GM19023 (cell line): ENCODE measurements at regions not wholly inside any gene's neighbourhood (a gene's known extent, or its start where the extent isn't known, plus 50 kb on each side); places are given as distances from the start of the nearest gene placed in this dataset.

Experiments used
- ATAC-seq: cut with Tn5 transposase; IDR thresholded peaks from one replicate; pipeline ENCODE4 v1.9.1; 2021; ENCODE audit warnings: mild to moderate bottlenecking, moderate library complexity; ENCODE audit not compliant: unreplicated experiment

DNA sequence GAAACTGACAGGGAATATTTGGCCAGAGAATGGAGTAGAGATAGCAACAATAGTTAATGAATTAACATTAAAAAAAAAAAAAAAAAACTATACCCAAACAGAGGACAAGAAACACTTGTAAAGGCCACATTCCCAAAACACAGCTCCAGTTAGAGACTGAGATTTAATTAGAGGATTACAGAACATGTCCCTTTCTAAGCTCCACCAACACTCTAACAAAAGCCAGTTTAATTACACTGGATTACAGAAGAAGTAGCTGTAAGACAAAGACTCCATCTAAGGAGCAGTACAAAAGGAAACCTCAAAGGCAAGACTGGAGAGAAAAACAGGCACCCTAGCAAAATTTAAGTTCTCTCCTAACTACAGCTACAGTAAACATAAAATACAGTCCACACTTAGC is 1247.7 kb upstream of the AGA start:
- no peak for ATAC-seq

DNA sequence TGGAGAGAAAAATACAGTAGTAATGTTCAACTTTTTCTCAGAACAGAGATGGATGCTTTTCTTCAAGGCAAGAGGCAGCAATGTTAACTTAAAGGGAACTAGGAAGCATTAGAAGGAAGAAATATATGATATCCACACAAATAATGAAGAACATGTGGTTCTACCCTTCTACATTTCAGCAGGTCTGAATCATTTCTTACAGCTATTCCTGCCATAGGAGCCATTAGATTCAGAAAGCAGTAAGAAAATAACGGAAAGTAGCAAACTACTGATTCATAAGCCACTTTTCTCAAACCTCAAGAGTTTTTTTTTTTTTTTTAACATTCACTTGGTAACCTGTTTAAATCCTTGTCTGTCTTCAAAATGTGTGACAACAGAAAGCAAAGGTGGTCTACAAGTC is 1251.6 kb upstream of the AGA start:
- ATAC-seq, result no peak

DNA sequence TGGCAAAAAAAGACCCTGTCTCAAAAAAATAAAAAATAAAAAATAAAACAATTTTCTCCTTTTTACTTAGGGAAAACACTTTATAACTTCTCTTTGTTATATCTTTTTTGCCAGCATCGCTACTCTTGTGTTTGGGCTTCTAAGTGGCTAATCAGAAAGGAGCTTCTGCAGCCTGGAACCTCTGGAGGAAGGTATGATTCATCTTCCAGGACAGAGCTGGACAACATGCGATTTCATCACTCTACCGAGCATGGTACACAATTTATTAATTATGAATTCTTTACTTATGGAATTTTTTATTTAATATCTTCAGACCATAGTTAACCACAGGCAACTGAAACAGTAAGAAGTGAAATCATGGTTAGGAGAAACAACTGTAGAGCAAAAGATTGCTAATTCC is 1254.3 kb upstream of the AGA start:
- ATAC-seq, result no peak

DNA sequence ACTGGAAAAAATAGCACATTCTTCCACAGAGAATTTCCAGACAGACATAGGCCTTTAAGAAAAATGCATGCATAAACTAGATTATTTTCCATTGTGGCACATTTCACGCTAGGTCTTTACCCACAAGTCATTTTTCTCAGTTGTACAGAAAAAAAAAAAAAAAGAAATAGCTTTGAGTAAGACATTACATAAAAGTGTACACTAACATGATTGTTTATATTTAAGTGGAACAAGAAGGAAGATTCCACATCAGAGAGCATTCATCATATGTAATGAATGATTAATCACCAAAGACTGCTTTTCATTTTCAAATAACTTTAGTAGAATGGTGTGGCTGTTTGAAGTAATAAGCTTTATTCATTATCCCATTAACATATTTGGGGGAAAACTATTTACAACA is 1270.2 kb upstream of the AGA start:
- ATAC-seq, result no peak

DNA sequence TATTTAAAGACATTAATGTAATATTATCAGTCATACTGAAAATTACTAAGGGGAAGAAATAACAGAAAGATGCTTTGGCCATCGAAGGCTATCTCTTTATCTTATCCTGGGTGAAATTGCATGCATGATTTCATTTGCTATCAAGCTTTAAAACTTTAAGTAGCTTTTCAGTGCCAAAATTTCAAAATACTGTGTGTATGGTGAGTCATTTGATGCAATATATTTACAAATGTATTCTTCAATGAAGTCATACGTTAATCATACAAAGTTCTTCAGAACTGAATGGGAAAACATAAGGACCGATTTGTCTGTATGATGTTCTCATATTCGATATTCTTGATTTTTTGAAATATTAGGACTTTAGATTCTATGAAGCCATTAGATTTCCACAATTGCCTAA is 1295.8 kb upstream of the AGA start:
- ATAC-seq, result no peak

DNA sequence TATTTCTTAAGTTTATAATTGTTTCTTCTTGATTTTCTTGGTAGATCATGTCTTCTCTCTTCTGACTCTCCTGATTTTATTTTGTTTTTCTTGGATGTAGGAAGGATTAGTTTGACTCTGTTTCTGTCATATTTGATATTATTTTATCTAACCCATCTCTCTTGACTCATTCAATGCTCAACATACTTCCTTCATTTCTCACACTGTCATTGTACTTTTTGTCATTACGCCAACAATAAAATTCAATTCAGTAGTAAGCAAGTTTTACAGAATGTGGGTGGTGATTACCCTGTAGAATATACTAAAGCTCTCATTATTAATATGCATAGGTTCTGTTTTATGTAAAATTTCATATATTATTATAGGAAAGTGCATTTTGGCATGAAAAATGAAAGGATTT is 1303.0 kb upstream of the AGA start:
- no peak for ATAC-seq

DNA sequence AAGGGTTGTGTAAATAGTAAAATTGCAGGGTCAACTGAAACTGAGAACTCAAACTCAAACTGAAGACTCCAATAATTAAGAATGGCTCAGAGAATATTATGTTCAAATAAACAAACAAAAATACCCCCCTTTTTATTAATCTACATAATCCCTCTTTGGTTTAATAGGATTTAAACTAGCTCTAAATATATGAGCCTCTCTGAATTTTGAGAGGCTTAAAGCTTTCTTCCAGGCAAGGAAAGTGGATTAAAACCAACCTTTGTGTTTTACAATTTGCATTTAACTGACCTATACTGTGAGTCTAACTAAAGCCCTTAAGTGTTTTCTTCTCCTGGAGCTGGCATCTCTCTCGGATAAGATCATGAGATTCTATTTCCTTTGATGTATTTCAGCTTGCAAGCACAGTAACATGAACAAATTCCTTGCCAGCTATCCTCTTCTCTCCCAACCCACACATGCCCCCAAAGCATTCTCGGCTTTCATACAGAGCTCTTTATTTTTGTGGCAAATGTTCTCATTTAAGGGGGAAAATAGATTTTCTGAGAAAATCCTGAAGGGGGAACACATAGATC is 1310.8 kb upstream of the AGA start:
- no peak for ATAC-seq

DNA sequence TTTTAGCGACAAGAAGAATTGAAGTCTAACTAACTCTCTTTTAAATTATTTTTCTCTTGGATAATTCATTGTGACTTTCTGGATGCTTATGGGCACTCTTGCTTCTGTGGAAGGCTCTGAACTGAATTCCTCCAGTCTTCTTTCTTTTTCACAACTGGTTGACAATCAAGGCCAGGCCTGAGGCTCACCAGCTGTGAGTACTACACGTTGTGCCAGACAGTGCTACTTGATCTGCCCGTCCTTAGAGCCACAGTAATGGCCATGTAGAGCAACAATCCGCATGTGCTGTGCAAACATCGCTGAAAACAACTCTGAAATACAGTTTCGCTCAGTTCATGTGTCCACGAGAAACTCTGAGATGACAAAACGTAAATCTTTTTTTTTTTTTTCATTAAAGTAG is 1336.3 kb upstream of the AGA start:
- ATAC-seq, result no peak

DNA sequence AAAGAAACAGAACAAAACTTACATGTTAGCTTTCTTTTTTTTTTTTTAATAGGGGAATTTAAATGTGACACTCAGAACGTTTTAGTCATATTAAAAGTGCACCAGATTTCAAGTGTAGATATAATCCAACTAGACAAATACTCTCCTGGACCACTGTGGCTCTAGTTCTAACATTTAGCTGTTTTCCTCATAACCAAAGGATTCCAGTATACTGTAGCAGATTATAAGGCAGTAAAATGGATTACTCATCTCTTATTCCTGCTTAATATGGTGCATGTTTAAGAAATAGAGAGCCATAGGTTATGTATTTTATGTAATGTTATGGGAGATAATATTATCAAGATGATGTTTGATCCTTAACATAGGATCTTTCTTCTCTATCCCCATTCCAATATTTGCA is 1339.5 kb upstream of the AGA start:
- ATAC-seq, result no peak

DNA sequence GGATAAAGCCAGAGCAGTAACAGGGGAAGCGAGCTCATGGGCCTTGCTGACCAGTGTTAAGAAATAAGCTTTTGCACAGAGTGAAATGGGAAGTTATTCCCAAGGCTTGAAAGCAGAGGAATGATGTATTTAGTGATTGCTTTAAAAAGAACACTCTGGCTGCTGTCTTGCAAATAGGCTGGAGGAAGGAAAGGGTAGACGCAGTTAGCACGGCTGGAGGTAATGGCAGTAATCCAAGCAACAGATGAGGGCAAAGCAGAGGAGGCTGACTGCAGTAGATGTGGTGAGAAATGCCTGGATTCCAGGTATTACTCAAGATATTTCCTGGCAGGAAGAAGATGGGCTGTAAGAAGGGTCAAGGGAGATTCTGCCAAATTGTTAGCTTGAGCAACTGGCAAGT is 1342.3 kb upstream of the AGA start:
- no peak for ATAC-seq

DNA sequence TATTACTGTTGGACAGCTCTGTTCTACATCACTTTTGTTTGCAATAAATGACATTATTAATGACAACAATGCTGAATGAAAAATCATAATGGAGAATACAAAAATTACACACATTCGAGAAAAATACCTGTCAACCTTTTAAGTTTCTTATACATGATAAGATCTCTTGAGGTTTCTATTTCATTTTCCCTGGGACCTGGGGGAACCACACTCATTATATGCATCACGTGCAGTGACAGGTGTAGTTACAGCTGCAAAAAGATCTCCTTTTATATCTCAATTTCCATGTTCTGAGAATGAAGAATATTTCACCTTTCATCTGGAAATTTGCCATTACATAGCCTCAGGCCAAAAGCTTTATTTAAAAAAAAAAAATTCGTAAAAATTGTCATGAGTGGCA is 1347.0 kb upstream of the AGA start:
- no peak for ATAC-seq

DNA sequence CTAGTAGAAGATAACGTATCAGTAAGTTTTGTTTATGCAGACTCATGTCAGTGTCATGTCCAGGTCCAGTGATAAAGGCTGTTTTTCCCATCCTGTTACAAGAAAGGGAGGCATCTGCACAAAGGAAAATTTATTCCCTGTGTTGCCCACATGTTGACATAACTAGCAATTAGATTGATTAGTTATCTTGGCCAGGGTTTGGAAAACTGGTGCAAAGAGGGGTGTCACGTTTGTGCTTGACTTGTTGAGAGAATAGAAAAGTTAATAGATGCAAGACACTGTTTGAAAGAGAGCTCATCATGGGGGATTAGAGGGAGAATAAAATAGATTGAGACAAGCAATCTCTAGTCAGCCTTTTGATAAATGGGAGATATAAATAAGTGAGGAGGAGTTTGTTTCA is 1357.0 kb upstream of the AGA start:
- no peak for ATAC-seq

DNA sequence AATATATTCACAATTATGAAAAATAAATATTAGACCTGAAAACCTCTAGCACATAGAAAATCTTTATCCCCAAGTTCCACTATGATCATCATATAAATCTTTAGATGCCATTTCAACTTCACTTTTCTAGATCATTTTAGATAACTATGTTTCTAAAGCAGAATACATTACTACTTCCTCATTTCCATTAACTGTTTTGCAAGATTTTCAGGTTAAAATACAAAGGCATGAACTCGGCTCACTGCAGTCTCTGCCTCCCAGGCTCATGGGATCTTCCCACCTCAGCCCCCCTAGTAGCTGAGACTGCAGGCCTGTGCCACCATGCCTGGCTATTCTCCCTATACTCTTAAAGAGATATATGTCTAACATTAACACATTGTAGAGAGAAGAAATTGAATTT is 1365.9 kb upstream of the AGA start:
- ATAC-seq, result no peak

DNA sequence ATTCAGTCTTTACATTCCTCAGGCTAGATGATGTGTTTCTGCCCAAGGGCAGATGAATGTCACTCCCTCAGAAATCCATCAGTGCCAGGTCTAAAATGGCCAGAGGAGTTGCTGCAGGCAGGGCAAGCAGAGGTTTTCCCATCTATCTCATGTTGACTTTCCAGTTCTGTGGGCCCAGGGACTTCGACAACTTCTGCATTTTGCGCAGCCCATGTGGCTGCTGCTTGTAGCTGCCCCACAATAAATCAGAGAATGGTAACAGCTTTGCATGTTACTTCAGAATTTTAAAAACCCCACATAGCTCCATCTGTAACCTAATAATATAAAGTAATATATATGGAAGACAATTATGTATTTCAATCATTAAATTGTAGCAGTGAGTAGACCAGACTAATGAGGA is 1367.7 kb upstream of the AGA start:
- ATAC-seq, result no peak

DNA sequence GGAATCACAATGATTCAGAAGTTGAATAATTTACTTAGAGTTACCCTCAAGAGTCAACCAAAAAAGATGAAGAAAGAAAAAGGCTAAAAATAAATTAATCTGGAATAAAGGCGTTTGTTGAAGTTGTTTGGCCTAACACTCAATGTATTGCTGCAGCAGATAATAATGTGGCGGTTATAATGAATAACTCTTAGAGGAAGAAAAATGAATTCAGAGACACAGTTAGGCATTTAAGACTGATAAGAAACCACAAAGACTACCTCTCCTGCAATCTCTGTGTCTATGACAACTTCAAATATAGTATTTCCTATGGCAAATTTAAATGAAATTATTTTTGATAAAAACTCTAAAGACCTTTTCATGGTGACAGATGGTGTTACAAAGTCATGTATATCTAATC is 1369.1 kb upstream of the AGA start:
- ATAC-seq, result no peak

DNA sequence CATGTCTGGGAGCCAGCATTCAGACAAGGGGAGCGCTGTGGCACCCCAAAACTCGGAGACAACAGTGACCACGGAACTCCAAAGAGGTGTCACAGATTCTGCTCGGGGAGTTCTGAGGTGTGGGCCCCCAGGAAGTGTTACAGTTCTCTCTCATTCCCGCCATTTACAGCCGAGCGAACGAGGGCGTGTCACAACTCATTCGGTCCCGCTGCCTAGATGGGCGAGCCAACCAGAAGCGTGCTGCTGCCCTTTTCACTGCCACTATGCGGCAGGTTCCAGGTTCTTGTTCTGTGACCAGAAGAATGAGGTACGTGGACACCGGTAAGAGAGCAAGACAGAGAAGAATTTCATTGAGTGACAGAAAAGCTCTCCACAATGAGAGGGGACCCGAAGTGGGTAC is 1370.6 kb upstream of the AGA start:
- ATAC-seq, result no peak

DNA sequence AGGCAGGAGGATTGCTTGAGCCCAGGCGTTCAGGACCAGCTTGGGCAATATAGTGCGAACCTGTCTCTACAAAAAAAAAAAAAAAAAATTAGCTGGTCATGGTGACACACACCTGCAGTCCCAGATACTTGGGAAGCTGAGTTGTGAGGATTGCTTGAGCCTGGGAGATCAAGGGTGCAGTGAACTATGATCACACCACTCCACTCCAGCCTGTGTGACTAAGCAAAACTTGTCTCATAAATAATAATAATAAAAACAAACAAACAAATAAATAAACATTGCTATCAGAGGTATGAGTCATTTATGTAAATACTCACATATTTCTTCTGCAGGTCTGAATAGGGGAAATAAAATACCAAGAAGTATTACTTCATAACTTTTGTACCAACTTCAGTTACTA is 1372.7 kb upstream of the AGA start:
- no peak for ATAC-seq

DNA sequence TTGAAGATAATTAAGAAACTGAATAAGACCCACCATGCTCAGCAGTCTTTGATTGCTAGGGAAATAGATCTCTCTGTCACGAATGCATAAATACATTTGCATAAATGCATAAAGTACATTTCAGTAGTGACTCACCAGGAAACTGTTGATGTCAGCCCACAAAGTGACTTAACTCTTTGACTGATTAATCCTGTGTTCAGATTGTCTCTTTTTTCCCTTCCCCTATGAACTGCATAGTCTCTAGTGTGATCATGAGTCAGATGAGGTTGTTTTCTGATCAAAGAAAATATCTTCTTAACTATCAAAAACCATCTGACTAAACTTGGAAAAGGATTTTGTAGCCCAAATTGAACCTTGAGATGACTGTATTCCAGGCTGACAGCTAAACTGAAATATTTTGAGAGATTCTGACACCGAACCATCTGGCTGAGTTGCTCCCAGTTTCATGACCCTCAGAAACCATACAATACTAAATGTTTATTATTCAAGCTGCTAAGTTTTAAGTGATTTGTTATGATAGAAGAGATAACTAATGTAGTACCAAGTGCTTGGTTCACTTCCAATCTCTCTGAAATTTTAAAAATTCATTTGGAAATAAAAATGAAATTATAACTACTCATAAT is 1381.5 kb upstream of the AGA start:
- no peak for ATAC-seq

DNA sequence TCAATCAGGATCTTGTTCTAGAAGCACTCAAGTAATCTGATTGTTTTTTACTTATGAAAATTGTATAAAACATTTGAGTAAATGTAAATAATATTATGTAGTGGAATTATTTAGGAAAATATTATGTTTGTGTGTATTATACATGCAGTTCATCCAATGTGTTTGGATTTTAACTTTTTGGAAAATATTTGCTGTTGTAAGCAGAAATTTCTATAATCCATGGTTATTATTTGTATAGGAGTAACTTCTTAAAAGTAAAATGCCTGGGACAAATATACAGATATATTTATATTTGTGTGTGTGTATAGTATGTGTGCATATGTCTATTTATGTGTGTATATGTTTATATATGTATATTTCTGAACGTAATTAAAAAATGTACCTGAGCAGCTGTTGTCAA is 1394.6 kb upstream of the AGA start:
- ATAC-seq, result no peak

DNA sequence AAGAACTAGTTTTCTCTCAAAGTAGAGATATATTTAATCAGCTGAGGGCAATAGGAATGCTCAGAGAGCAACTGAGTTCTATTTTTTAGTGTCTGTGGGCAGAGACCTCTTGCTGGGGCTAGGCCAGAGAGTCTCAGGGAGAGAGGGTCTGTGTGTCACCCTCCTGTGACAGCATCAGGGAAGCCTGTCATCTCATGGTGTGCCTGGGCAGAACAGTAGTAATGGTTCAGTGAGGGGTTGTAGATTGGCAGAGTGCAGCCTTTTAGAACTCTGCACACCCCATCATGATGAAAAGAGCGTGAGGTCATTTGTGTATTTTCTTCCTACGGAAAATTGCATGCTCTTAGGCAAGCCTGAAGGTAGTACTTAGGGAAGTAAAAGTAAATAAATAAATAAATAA is 1396.5 kb upstream of the AGA start:
- ATAC-seq, result no peak

DNA sequence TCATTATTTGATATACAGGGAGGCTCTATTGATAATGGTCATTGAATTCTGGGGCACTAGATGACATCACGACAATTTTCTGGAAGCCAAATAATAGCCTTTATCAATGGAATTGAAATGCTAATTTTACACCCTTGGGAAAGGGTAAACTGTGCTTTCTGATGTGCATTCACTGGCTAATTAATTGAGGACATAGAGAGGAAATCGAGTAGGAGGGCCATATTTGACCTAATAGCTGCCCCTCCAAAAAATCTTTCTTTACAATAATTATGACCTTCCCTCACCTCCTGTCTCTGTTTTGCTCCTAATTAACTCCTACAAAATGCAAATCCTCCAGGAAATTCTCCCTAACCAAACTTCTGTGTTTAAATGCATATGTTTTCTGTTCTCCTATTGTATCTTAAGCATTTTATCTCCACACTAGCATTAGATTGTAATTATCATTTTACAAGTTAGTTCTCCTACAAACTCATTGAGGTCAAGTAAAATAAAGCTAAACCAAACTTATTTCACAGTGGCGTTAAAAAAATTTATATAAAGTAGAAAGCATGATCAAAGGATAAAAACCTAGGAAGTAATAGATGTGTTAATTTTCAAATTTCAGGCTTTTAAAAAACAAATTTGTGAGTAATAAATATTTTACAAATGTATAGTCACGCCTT is 1414.0 kb upstream of the AGA start:
- ATAC-seq, result no peak

DNA sequence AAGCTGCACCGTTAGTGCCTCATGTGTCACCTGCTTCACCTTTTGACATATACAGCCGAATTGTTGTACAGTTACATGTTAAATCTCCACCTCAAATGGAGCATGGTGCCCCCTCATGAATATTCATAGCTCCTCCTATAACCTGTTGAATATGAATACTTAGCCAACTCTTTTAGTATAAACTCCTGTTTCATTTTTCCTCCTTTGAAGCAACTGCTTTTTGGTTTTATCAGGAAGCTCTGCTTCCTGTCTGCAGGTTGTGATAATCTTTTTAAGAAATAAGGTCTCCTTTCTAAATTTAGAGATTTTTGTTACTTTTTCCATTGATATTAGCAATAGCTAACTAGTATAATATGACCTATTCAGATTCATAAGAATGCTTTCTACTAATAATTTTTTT is 1429.2 kb upstream of the AGA start:
- ATAC-seq, result no peak

DNA sequence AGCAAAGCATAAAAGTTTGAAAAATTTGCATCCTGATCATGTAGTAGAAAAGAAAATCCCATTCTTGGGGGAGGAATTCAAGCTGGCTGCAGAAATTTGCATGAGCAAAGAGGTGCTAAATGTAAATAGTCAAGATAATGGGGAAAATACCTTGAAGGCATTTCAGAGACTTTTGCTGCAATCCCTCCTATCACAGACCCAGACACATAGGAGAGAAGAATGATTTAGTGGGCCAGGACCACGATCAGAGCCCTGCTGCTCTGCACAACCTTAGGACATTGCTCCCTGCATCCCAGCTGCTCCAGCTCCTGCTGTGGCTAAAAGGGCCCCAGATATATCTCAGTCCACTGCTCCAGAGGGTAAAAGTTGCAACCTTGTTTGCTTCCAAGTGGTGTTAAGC is 1439.7 kb upstream of the AGA start:
- ATAC-seq, result no peak
